Fibroblast of the aortic adventitia (primary cell): ENCODE measurements at regions not wholly inside any gene's neighbourhood (a gene's known extent, or its start where the extent isn't known, plus 50 kb on each side); places are given as distances from the start of the nearest gene placed in this dataset.
"Not testable (repeated sequence)": the region's sequence is repeated elsewhere in the genome, so short reads cannot be mapped to it uniquely, and the experiment has no call there.

Experiments
- DNase-seq: peaks from one replicate; pipeline ENCODE4 v3.0.0-alpha.2; 2010; ENCODE audit warnings: low read depth
- H3K4me3 ChIP-seq: 2 replicates; pipeline ENCODE4 v1.5.1; 2011; ENCODE audit warnings: low read depth, mild to moderate bottlenecking, control low read depth, low read length, moderate library complexity
- CTCF ChIP-seq: IDR thresholded peaks from 2 replicates; pipeline ENCODE4 v1.5.1; 2011; ENCODE audit warnings: mild to moderate bottlenecking, low read length, control low read depth, inconsistent platforms; ENCODE audit not compliant: insufficient read depth

GRCh38 chr15:44861439-44861910 is 95.0 kb upstream of the TERB2 start:
- no peak overlapping the region for H3K4me3 ChIP-seq
- DNase-seq: no peak
- no peak for TF ChIP-seq CTCF

GRCh38 chr15:44861917-44862316 is 94.6 kb upstream of the TERB2 start:
- H3K4me3 ChIP-seq: no peak overlapping the region
- no peak for DNase-seq
- no peak for TF ChIP-seq CTCF

- DNase-seq, H3K4me3 ChIP-seq: not testable (repeated sequence)
Observed at GRCh38 chr15:44862866-44863265, 93.6 kb upstream of the TERB2 start.

- DNase-seq, H3K4me3 ChIP-seq: not testable (repeated sequence)
Observed at GRCh38 chr15:44868100-44868499, 88.4 kb upstream of the TERB2 start.

GRCh38 chr15:44870125-44870524 is 86.4 kb upstream of the TERB2 start:
- DNase-seq, H3K4me3 ChIP-seq: not testable (repeated sequence)

GRCh38 chr15:44873103-44873502 is 83.4 kb upstream of the TERB2 start:
- no peak for TF ChIP-seq CTCF
- H3K4me3 ChIP-seq: no peak overlapping the region
- no peak for DNase-seq

GRCh38 chr15:44879066-44879465 is 77.4 kb upstream of the TERB2 start:
- no peak for TF ChIP-seq CTCF
- H3K4me3 ChIP-seq: no peak overlapping the region
- no peak for DNase-seq

GRCh38 chr15:44882499-44882968 is 74.0 kb upstream of the TERB2 start:
- no peak for TF ChIP-seq CTCF
- no peak for DNase-seq
- H3K4me3 ChIP-seq: no peak overlapping the region
